Gastroesophageal sphincter (tissue), 3 donors: ENCODE measurements at regions not wholly inside any gene's neighbourhood (a gene's known extent, or its start where the extent isn't known, plus 50 kb on each side); places are given as distances from the start of the nearest gene placed in this dataset.

ENCODE experiments used
- POLR2A ChIP-seq, 2 donors: fragments of 450-650 bp; IDR thresholded peaks; one replicate each; pipeline ENCODE4 v1.6.1; 2017; ENCODE audit warnings: antibody characterized with exemption in 2 of 2, mild to moderate bottlenecking in 2 of 2, moderate library complexity in 1 of 2
- POLR2AphosphoS5 ChIP-seq: sonication (generic); formaldehyde crosslinking; IDR thresholded peaks from one replicate; pipeline ENCODE4 v1.6.1; 2017; ENCODE audit warnings: antibody characterized with exemption
- TF ChIP-seq, protein P1 (sequence below), 4 experiments: fragments of 200-600 bp in 2 of 4; fragments of 450-650 bp in 2 of 4; sonication (generic) in 1 of 4; IDR thresholded peaks; one replicate each; pipeline ENCODE4 v1.5.1; 2017 to 2019; ENCODE audit warnings: antibody characterized with exemption in 4 of 4, mild to moderate bottlenecking in 2 of 4, moderate library complexity in 2 of 4

DNA sequence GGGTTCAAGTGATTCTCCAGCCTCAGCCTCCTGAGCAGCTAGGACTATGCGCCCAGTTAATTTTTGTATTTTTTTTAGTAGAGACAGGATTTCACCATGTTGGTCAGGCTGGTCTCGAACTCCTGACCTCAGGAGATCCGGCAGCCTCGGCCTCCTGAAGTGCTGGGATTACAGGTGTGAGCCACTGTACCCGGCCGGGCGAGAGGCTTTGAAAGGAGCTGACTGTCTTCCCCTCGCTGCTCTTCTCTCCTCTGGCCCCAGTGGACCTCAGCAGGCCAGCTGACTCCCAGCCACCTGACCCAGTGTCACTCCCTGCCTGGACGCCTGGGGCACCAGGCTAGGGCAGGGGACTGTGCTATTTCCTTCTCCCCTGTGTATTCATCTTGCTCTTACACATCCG is 89.5 kb upstream of the ANKRD55 start:
- TF ChIP-seq, protein P1, sequence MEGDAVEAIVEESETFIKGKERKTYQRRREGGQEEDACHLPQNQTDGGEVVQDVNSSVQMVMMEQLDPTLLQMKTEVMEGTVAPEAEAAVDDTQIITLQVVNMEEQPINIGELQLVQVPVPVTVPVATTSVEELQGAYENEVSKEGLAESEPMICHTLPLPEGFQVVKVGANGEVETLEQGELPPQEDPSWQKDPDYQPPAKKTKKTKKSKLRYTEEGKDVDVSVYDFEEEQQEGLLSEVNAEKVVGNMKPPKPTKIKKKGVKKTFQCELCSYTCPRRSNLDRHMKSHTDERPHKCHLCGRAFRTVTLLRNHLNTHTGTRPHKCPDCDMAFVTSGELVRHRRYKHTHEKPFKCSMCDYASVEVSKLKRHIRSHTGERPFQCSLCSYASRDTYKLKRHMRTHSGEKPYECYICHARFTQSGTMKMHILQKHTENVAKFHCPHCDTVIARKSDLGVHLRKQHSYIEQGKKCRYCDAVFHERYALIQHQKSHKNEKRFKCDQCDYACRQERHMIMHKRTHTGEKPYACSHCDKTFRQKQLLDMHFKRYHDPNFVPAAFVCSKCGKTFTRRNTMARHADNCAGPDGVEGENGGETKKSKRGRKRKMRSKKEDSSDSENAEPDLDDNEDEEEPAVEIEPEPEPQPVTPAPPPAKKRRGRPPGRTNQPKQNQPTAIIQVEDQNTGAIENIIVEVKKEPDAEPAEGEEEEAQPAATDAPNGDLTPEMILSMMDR (IDR thresholded peaks at IDR 0.05) = no peak
- TF ChIP-seq POLR2AphosphoS5 (no peak), POLR2A (IDR thresholded peaks at IDR 0.05) (no peak)
